Activated T-cell treated with anti-CD3 and anti-CD28 coated beads, Interleukin-2, amount 50 U/mL, for 72 hours (primary cell): ENCODE measurements at regions not wholly inside any gene's neighbourhood (a gene's known extent, or its start where the extent isn't known, plus 50 kb on each side); places are given as distances from the start of the nearest gene placed in this dataset.
"Not testable (repeated sequence)": the region's sequence is repeated elsewhere in the genome, so short reads cannot be mapped to it uniquely, and the experiment has no call there.

ENCODE experiments used
- ATAC-seq, 2 donors: fragments of 150-1000 bp; cut with Tn5 transposase; replicated peaks in 1 of 2; 2 replicates each; pipeline ENCODE4 v1.10.0; 2021; ENCODE audit warnings: moderate library complexity in 2 of 2, mild to moderate bottlenecking in 1 of 2
- DNase-seq, 2 donors: peaks; one replicate each; pipeline ENCODE4 v3.0.0; 2021 to 2022; ENCODE audit warnings: mixed read lengths in 1 of 2
- H3K27ac Mint-ChIP-seq: one replicate; pipeline ENCODE4 v1.8.0; 2022; ENCODE audit warnings: mild to moderate bottlenecking, moderate library complexity, mixed read lengths
- H3K27me3 Mint-ChIP-seq: one replicate; pipeline ENCODE4 v1.8.0; 2022; ENCODE audit warnings: low read depth, mixed read lengths
- H3K36me3 Mint-ChIP-seq, 2 donors: one replicate each; pipeline ENCODE4 v1.8.0; 2022; ENCODE audit warnings: mixed read lengths in 2 of 2, mild to moderate bottlenecking in 1 of 2; ENCODE audit not compliant: insufficient read depth in 2 of 2
- H3K4me1 Mint-ChIP-seq: one replicate; pipeline ENCODE4 v1.8.0; 2022; ENCODE audit warnings: low read depth, mixed read lengths
- H3K4me3 Mint-ChIP-seq, 2 donors: one replicate each; pipeline ENCODE4 v1.8.0; 2022; ENCODE audit warnings: mild to moderate bottlenecking in 2 of 2, mixed read lengths in 2 of 2, moderate library complexity in 2 of 2
- H3K9me3 Mint-ChIP-seq, 2 donors: one replicate each; pipeline ENCODE4 v1.8.0; 2022; ENCODE audit warnings: mixed read lengths in 2 of 2

GRCh38 chr1:187922255-187922654 is 1093.5 kb downstream of the PLA2G4A start:
- DNase-seq = no peak
- no peak for ATAC-seq
- no peak overlapping the region for H3K4me3 Mint-ChIP-seq
- no peaks in the 10 kb centered on the region for H3K4me1 Mint-ChIP-seq
- no peak overlapping the region for H3K27ac Mint-ChIP-seq
- H3K9me3 Mint-ChIP-seq = no peaks in the 10 kb centered on the region
- H3K27me3 Mint-ChIP-seq = no peaks in the 10 kb centered on the region
- no peaks in the 10 kb centered on the region for H3K36me3 Mint-ChIP-seq

GRCh38 chr1:187924252-187924651 is 1095.5 kb downstream of the PLA2G4A start:
- no peak for DNase-seq
- no peak overlapping the region for H3K4me3 Mint-ChIP-seq
- no peak for ATAC-seq
- peaks cover 0 to 2% of the 10 kb centered on the region in 2 donors for H3K9me3 Mint-ChIP-seq
- no peak overlapping the region for H3K27ac Mint-ChIP-seq
- H3K27me3 Mint-ChIP-seq = no peaks in the 10 kb centered on the region
- no peaks in the 10 kb centered on the region for H3K36me3 Mint-ChIP-seq
- no peaks in the 10 kb centered on the region for H3K4me1 Mint-ChIP-seq

GRCh38 chr1:187928288-187928687 is 1099.5 kb downstream of the PLA2G4A start:
- DNase-seq = no peak

GRCh38 chr1:187928696-187929095 is 1099.9 kb downstream of the PLA2G4A start:
- no peak for ATAC-seq
- no peak overlapping the region for H3K27ac Mint-ChIP-seq
- no peaks in the 10 kb centered on the region for H3K4me1 Mint-ChIP-seq
- H3K9me3 Mint-ChIP-seq = peaks cover 0 to 2% of the 10 kb centered on the region in 2 donors
- no peak overlapping the region for H3K4me3 Mint-ChIP-seq
- DNase-seq = no peak
- H3K27me3 Mint-ChIP-seq = no peaks in the 10 kb centered on the region
- no peaks in the 10 kb centered on the region for H3K36me3 Mint-ChIP-seq

More at GRCh38 chr1:187928288-187928687, 1099.5 kb downstream of the PLA2G4A start:
- H3K4me3 Mint-ChIP-seq = no peak overlapping the region
- H3K9me3 Mint-ChIP-seq = peaks cover 0 to 2% of the 10 kb centered on the region in 2 donors
- H3K27ac Mint-ChIP-seq = no peak overlapping the region
- no peaks in the 10 kb centered on the region for H3K4me1 Mint-ChIP-seq
- no peak for ATAC-seq
- H3K27me3 Mint-ChIP-seq = no peaks in the 10 kb centered on the region
- no peaks in the 10 kb centered on the region for H3K36me3 Mint-ChIP-seq

GRCh38 chr1:187931776-187932175 is 1103.0 kb downstream of the PLA2G4A start:
- H3K27ac Mint-ChIP-seq = no peak overlapping the region
- H3K4me3 Mint-ChIP-seq = no peak overlapping the region
- ATAC-seq (no peak), DNase-seq (no peak)
- peaks cover 0 to 2% of the 10 kb centered on the region in 2 donors for H3K9me3 Mint-ChIP-seq
- no peaks in the 10 kb centered on the region for H3K27me3 Mint-ChIP-seq
- no peaks in the 10 kb centered on the region for H3K36me3 Mint-ChIP-seq
- no peaks in the 10 kb centered on the region for H3K4me1 Mint-ChIP-seq

- ATAC-seq = no peak
- no peaks in the 10 kb centered on the region for H3K4me1 Mint-ChIP-seq
- no peaks in the 10 kb centered on the region for H3K36me3 Mint-ChIP-seq
- H3K9me3 Mint-ChIP-seq = peaks cover 0 to 2% of the 10 kb centered on the region in 2 donors
- DNase-seq = no peak
- H3K27ac Mint-ChIP-seq = no peak overlapping the region
- H3K27me3 Mint-ChIP-seq = no peaks in the 10 kb centered on the region
- H3K4me3 Mint-ChIP-seq = no peak overlapping the region
Measured at GRCh38 chr1:187933562-187934419, 1105.0 kb downstream of the PLA2G4A start.

GRCh38 chr1:187936667-187937066 is 1107.9 kb downstream of the PLA2G4A start:
- ATAC-seq = no peak
- Mint-ChIP-seq H3K27me3 (no peaks in the 10 kb centered on the region), H3K36me3 (no peaks in the 10 kb centered on the region), H3K4me1 (no peaks in the 10 kb centered on the region), H3K9me3 (no peaks in the 10 kb centered on the region), H3K27ac (no peak overlapping the region), H3K4me3 (no peak overlapping the region)
- no peak for DNase-seq

- Mint-ChIP-seq H3K4me1 (no peaks in the 10 kb centered on the region), H3K9me3 (peaks cover 1 to 2% of the 10 kb centered on the region in 2 donors), H3K36me3 (peaks cover 0 to under 1% of the 10 kb centered on the region in 2 donors), H3K27ac (no peak overlapping the region), H3K4me3 (no peak overlapping the region), H3K27me3 (no peaks in the 10 kb centered on the region)
- ATAC-seq (no peak), DNase-seq (no peak)
Measured at GRCh38 chr1:187938092-187938491, 1109.3 kb downstream of the PLA2G4A start.

GRCh38 chr1:187942986-187943385 is 1114.2 kb downstream of the PLA2G4A start:
- ATAC-seq (no peak), DNase-seq (no peak)
- Mint-ChIP-seq H3K36me3 (peaks cover 5 to 8% of the 10 kb centered on the region in 2 donors), H3K4me3 (no peak overlapping the region), H3K4me1 (no peaks in the 10 kb centered on the region), H3K27me3 (no peaks in the 10 kb centered on the region), H3K27ac (no peak overlapping the region), H3K9me3 (peaks cover 13 to 15% of the 10 kb centered on the region in 2 donors)

- H3K4me1 Mint-ChIP-seq = no peaks in the 10 kb centered on the region
- H3K27ac Mint-ChIP-seq = no peak overlapping the region
- DNase-seq (no peak), ATAC-seq (no peak)
- H3K36me3 Mint-ChIP-seq = peaks cover 5 to 8% of the 10 kb centered on the region in 2 donors
- H3K27me3 Mint-ChIP-seq = no peaks in the 10 kb centered on the region
- H3K9me3 Mint-ChIP-seq = peaks cover 13 to 16% of the 10 kb centered on the region in 2 donors
- no peak overlapping the region for H3K4me3 Mint-ChIP-seq
Measured at GRCh38 chr1:187943606-187944403, 1115.1 kb downstream of the PLA2G4A start.

- peaks cover 13 to 19% of the 10 kb centered on the region in 2 donors for H3K9me3 Mint-ChIP-seq
Measured at GRCh38 chr1:187946661-187947060, 1117.9 kb downstream of the PLA2G4A start.

GRCh38 chr1:187947359-187947758 is 1118.6 kb downstream of the PLA2G4A start:
- no peaks in the 10 kb centered on the region for H3K27me3 Mint-ChIP-seq
- H3K36me3 Mint-ChIP-seq = peaks cover 5 to 8% of the 10 kb centered on the region in 2 donors
- DNase-seq (no peak), ATAC-seq (no peak)
- peaks cover 17 to 19% of the 10 kb centered on the region in 2 donors for H3K9me3 Mint-ChIP-seq
- H3K4me3 Mint-ChIP-seq = no peak overlapping the region
- no peak overlapping the region for H3K27ac Mint-ChIP-seq
- H3K4me1 Mint-ChIP-seq = no peaks in the 10 kb centered on the region

More at GRCh38 chr1:187946661-187947060, 1117.9 kb downstream of the PLA2G4A start:
- H3K4me1 Mint-ChIP-seq, H3K36me3 Mint-ChIP-seq, H3K27me3 Mint-ChIP-seq, ATAC-seq, H3K4me3 Mint-ChIP-seq, H3K27ac Mint-ChIP-seq, DNase-seq: not testable (repeated sequence)

- ATAC-seq (no peak), DNase-seq (no peak)
- no peak overlapping the region for H3K4me3 Mint-ChIP-seq
- H3K9me3 Mint-ChIP-seq = peaks cover 15 to 17% of the 10 kb centered on the region in 2 donors
- peaks cover 5% of the 10 kb centered on the region in 2 donors for H3K36me3 Mint-ChIP-seq
- no peaks in the 10 kb centered on the region for H3K27me3 Mint-ChIP-seq
- H3K27ac Mint-ChIP-seq = no peak overlapping the region
- H3K4me1 Mint-ChIP-seq = no peaks in the 10 kb centered on the region
Measured at GRCh38 chr1:187948170-187948794, 1119.5 kb downstream of the PLA2G4A start.
